ENCODE measurements at regions not wholly inside any gene's neighbourhood (a gene's known extent, or its start where the extent isn't known, plus 50 kb on each side); places are given as distances from the start of the nearest gene placed in this dataset.

DNA sequence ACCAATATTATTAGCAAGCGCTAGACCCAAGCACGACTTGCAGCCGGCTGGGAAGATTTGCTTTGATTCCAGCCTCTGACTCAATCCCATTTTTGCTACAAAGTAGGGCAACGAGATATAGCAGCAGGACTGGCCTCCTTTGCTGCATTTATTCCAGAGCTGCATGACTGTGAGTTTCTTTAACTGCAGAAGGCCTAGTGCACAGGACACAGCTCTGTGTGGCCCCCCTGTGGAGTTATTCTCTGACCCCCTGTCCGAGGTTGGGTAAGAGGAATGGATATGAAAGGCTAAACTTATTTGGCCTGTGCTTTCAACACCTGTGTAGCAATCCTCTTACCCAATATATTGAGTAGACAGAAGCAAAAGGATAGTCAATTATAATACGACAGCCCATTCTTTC lies 133.3 kb upstream of the SPTLC3 start:
- no peak overlapping the region for H3K4me3 Mint-ChIP-seq (ENCODE audit: unreplicated experiment)
- no peaks in the 10 kb centered on the region for H3K27me3 Mint-ChIP-seq (ENCODE audit: unreplicated experiment)
- no peaks in the 10 kb centered on the region for H3K4me1 Mint-ChIP-seq (ENCODE audit: low read depth, unreplicated experiment)
- H3K27ac Mint-ChIP-seq (ENCODE audit: unreplicated experiment), result no peak overlapping the region
- no peaks in the 10 kb centered on the region for H3K36me3 Mint-ChIP-seq (ENCODE audit: unreplicated experiment)
- no peak for DNase-seq
- TF ChIP-seq, protein P1, sequence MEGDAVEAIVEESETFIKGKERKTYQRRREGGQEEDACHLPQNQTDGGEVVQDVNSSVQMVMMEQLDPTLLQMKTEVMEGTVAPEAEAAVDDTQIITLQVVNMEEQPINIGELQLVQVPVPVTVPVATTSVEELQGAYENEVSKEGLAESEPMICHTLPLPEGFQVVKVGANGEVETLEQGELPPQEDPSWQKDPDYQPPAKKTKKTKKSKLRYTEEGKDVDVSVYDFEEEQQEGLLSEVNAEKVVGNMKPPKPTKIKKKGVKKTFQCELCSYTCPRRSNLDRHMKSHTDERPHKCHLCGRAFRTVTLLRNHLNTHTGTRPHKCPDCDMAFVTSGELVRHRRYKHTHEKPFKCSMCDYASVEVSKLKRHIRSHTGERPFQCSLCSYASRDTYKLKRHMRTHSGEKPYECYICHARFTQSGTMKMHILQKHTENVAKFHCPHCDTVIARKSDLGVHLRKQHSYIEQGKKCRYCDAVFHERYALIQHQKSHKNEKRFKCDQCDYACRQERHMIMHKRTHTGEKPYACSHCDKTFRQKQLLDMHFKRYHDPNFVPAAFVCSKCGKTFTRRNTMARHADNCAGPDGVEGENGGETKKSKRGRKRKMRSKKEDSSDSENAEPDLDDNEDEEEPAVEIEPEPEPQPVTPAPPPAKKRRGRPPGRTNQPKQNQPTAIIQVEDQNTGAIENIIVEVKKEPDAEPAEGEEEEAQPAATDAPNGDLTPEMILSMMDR (IDR thresholded peaks at IDR 0.05; ENCODE audit: partially characterized antibody, unreplicated experiment), result no peak
- no peaks in the 10 kb centered on the region for H3K9me3 Mint-ChIP-seq (ENCODE audit: unreplicated experiment)

DNA sequence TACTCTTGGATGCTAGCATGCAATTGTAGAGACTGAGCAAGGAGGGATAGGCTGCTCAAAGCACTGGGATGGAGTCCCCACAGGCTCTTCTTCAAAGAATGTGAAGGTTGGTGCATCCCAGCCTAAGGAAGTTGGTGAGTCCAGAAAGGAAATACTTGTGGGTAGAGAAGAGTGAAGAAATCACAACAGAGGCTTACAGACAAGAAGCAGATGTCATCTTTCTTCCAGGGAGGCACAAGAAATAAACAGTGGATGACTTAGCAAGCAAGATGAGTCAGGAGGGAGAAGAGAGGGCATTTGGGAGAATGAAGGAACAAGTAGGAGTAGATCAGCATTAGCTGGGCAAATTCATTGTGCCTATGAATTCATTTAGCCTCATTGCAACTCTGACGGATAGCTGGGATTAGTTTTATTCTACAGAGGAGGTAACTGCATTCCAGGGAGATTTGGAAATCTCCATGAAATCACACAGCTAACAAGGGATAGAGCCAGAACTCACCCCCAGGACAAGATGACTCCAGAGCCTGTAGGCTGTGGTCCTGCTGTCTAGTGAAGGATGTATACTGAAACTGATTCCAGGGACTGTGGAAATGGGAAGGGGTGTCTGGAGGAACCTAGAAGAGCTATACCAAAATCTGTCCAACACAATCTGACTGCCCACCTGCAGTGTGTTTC lies 125.8 kb upstream of the SPTLC3 start:
- TF ChIP-seq, protein P1 (IDR thresholded peaks at IDR 0.05; ENCODE audit: partially characterized antibody, unreplicated experiment), result no peak
- H3K27me3 Mint-ChIP-seq (ENCODE audit: unreplicated experiment), result no peaks in the 10 kb centered on the region
- H3K4me3 Mint-ChIP-seq (ENCODE audit: unreplicated experiment), result no peak overlapping the region
- no peak overlapping the region for H3K27ac Mint-ChIP-seq (ENCODE audit: unreplicated experiment)
- H3K4me1 Mint-ChIP-seq (ENCODE audit: low read depth, unreplicated experiment), result no peaks in the 10 kb centered on the region
- H3K9me3 Mint-ChIP-seq (ENCODE audit: unreplicated experiment), result no peaks in the 10 kb centered on the region
- DNase-seq, result no peak
- no peaks in the 10 kb centered on the region for H3K36me3 Mint-ChIP-seq (ENCODE audit: unreplicated experiment)

DNA sequence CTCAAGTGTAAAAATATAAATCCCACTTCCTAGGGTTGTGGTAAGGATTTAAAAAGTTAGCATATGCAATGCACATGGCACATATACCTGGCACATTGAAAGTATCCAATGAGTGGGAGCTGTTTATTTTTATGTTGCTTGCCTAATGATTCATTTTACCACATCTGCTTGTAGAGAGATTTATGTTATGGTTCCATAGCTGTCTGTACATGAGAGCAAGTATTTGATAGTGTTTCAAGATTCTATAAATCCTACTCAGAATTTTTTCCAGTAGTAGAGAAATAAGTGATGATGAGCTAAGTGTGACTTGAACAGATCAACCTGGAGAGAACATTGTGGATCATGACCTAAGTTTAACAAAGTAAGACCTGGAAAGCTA lies 125.3 kb upstream of the SPTLC3 start:
- H3K36me3 Mint-ChIP-seq (ENCODE audit: unreplicated experiment), result no peaks in the 10 kb centered on the region
- H3K27ac Mint-ChIP-seq (ENCODE audit: unreplicated experiment), result no peak overlapping the region
- H3K27me3 Mint-ChIP-seq (ENCODE audit: unreplicated experiment), result no peaks in the 10 kb centered on the region
- TF ChIP-seq, protein P1 (IDR thresholded peaks at IDR 0.05; ENCODE audit: partially characterized antibody, unreplicated experiment), result no peak
- H3K4me3 Mint-ChIP-seq (ENCODE audit: unreplicated experiment), result no peak overlapping the region
- H3K9me3 Mint-ChIP-seq (ENCODE audit: unreplicated experiment), result no peaks in the 10 kb centered on the region
- no peaks in the 10 kb centered on the region for H3K4me1 Mint-ChIP-seq (ENCODE audit: low read depth, unreplicated experiment)
- no peak for DNase-seq

DNA sequence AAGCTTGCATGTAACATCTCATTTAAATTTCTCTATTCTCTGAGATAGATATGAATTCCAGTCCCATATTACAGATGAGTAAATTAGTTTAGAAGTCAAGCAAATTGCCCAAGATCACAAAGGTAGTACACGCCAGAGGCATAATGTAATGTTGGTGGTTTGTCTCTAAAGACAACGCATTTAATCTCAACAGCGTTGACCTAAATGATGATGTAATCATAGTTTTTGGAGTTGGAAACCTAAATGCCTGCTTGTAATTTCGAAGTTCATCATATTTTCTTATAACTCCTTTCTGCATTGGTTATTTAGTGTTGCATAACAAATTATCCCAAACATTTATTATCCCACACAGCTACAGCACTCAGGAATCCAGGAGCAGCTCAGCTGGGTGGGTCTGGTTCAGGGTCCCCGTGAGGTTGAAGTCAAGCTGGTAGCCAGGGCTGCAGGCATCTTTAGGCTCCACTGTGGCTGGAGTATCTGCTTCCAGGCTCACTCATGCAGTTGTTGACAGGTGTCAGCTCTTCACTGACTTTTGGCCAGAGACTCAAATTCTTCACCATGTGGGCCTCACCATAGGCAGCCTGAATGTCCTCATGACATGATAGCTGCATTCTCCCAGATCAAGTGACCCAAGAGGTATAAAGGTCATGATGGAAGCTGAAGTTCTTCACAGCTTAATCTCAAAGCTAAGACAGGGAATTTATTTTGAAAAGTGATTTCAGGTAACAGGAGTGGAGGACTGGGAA lies 122.0 kb upstream of the SPTLC3 start:
- no peak for DNase-seq
- H3K4me1 Mint-ChIP-seq (ENCODE audit: low read depth, unreplicated experiment), result no peaks in the 10 kb centered on the region
- no peaks in the 10 kb centered on the region for H3K36me3 Mint-ChIP-seq (ENCODE audit: unreplicated experiment)
- TF ChIP-seq, protein P1 (IDR thresholded peaks at IDR 0.05; ENCODE audit: partially characterized antibody, unreplicated experiment), result no peak
- H3K27me3 Mint-ChIP-seq (ENCODE audit: unreplicated experiment), result no peaks in the 10 kb centered on the region
- H3K4me3 Mint-ChIP-seq (ENCODE audit: unreplicated experiment), result no peak overlapping the region
- H3K27ac Mint-ChIP-seq (ENCODE audit: unreplicated experiment), result no peak overlapping the region
- no peaks in the 10 kb centered on the region for H3K9me3 Mint-ChIP-seq (ENCODE audit: unreplicated experiment)

DNA sequence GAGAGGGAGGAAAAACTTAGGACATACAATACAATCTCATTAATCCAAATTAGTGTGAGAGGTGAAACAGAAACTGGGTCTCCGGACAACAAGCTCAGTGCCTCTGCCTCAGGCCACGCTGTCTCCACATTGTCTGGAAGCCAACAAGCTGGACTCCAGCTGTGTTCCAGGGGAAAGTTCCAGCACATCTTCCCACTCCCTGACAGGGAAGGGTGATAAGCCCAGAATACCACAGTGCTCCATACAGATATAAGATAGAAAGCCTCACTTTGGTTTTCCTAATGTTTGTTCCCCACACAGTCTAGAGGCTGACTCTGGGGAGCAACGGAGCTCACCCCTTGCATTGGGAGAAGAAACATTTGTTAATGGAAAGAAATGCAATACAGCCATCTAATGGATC lies 117.1 kb upstream of the SPTLC3 start:
- Mint-ChIP-seq H3K36me3 (ENCODE audit: unreplicated experiment) (no peaks in the 10 kb centered on the region), H3K4me3 (ENCODE audit: unreplicated experiment) (no peak overlapping the region), H3K4me1 (ENCODE audit: low read depth, unreplicated experiment) (no peaks in the 10 kb centered on the region), H3K9me3 (ENCODE audit: unreplicated experiment) (no peaks in the 10 kb centered on the region), H3K27me3 (ENCODE audit: unreplicated experiment) (no peaks in the 10 kb centered on the region), H3K27ac (ENCODE audit: unreplicated experiment) (no peak overlapping the region)
- DNase-seq, result no peak
- TF ChIP-seq, protein P1 (IDR thresholded peaks at IDR 0.05; ENCODE audit: partially characterized antibody, unreplicated experiment), result no peak
